ENCODE measurements at regions not wholly inside any gene's neighbourhood (a gene's known extent, or its start where the extent isn't known, plus 50 kb on each side); places are given as distances from the start of the nearest gene placed in this dataset.

- in situ Hi-C loops (cut with HindIII; ENCODE audit: low pct_unique_long_range_greater_than_20kb, low sequenced_read_pairs): no loop called here
- ChIA-PET POLR2A (no interaction called here), CTCF (no interaction called here)
- no peak for DNase-seq (ENCODE audit: low read depth, low spot score)
- ATAC-seq: no peak
- H3K4me1 ChIP-seq (ENCODE audit: control insufficient read depth, insufficient read depth, low read length): no peaks in the 10 kb centered on the region
- no peaks in the 10 kb centered on the region for H3K36me3 ChIP-seq (ENCODE audit: control insufficient read depth, insufficient read depth, low read length)
- no peak for TF ChIP-seq SIN3A (IDR thresholded peaks at IDR 0.05; ENCODE audit: borderline replicate concordance, insufficient read depth, low read depth, low read length)
- TF ChIP-seq POLR2AphosphoS5 (IDR thresholded peaks at IDR 0.05; ENCODE audit: low read depth, low read length): no peak
- no peak for TF ChIP-seq CTCF (IDR thresholded peaks at IDR 0.05)
- TF ChIP-seq TCF7L2 (IDR thresholded peaks at IDR 0.05; ENCODE audit: low read depth, low read length): no peak
- no peak for TF ChIP-seq REST (IDR thresholded peaks at IDR 0.05; ENCODE audit: insufficient read depth in 1 of 2, low read depth in 2 of 2, low read length in 1 of 2)
- H3K9me3 ChIP-seq (ENCODE audit: control insufficient read depth, insufficient read depth, low read depth, low read length): no peaks in the 10 kb centered on the region
- H3K27ac ChIP-seq (ENCODE audit: low read length): no peak overlapping the region
- H3K4me3 ChIP-seq (ENCODE audit: low read depth in 2 of 2, low read length in 2 of 2): no peak overlapping the region
- no TSS peak for BruUV-seq (replicated peaks)
- H3K27me3 ChIP-seq (ENCODE audit: control insufficient read depth, insufficient read depth, low read length): peaks cover 3% of the 10 kb centered on the region; the same call in 1 of the 2 replicates
- intact Hi-C loops (cut with micrococcal nuclease; ENCODE audit: unreplicated experiment): no loop called here
Measured at GRCh38 chr12:66898700-66899469, 220.0 kb upstream of the GRIP1 start.

- ATAC-seq: no peak
- no peaks in the 10 kb centered on the region for H3K9me3 ChIP-seq (ENCODE audit: control insufficient read depth, insufficient read depth, low read depth, low read length)
- BruUV-seq (replicated peaks): no TSS peak
- H3K27me3 ChIP-seq (ENCODE audit: control insufficient read depth, insufficient read depth, low read length): peaks cover 3% of the 10 kb centered on the region; the same call in 1 of the 2 replicates
- in situ Hi-C loops (cut with HindIII; ENCODE audit: low pct_unique_long_range_greater_than_20kb, low sequenced_read_pairs) (no loop called here), intact Hi-C loops (cut with micrococcal nuclease; ENCODE audit: unreplicated experiment) (no loop called here)
- TF ChIP-seq POLR2AphosphoS5 (IDR thresholded peaks at IDR 0.05; ENCODE audit: low read depth, low read length) (no peak), CTCF (IDR thresholded peaks at IDR 0.05) (no peak), TCF7L2 (IDR thresholded peaks at IDR 0.05; ENCODE audit: low read depth, low read length) (no peak), SIN3A (IDR thresholded peaks at IDR 0.05; ENCODE audit: borderline replicate concordance, insufficient read depth, low read depth, low read length) (no peak), REST (IDR thresholded peaks at IDR 0.05; ENCODE audit: insufficient read depth in 1 of 2, low read depth in 2 of 2, low read length in 1 of 2) (no peak)
- no peaks in the 10 kb centered on the region for H3K36me3 ChIP-seq (ENCODE audit: control insufficient read depth, insufficient read depth, low read length)
- H3K4me1 ChIP-seq (ENCODE audit: control insufficient read depth, insufficient read depth, low read length): no peaks in the 10 kb centered on the region
- no peak overlapping the region for H3K27ac ChIP-seq (ENCODE audit: low read length)
- H3K4me3 ChIP-seq (ENCODE audit: low read depth in 2 of 2, low read length in 2 of 2): no peak overlapping the region
- DNase-seq (ENCODE audit: low read depth, low spot score): no peak
- ChIA-PET POLR2A (no interaction called here), CTCF (no interaction called here)
Measured at GRCh38 chr12:66899588-66899987, 220.7 kb upstream of the GRIP1 start.

All from Panc1 (cell line).